ENCODE measurements at regions not wholly inside any gene's neighbourhood (a gene's known extent, or its start where the extent isn't known, plus 50 kb on each side); places are given as distances from the start of the nearest gene placed in this dataset.

- ATAC-seq, result no peak
- no peak for TF ChIP-seq CTCF (IDR thresholded peaks at IDR 0.05)
- no peaks in the 10 kb centered on the region for H3K36me3 ChIP-seq
- DNase-seq, result no peak
- peaks cover 0 to 5% (median 0%) of the 10 kb centered on the region in 11 donors for H3K9me3 ChIP-seq
- no peak overlapping the region for H3K4me3 ChIP-seq
- no peak overlapping the region for H3K27ac ChIP-seq
- WGBS, 2 donors, result 87 to 89% methylated on average over 5 of the region's 5 CpGs
- intact Hi-C loops (cut with DNase I), result no loop called here
- peaks cover 0 to 14% (median 0%) of the 10 kb centered on the region in 9 donors for H3K4me1 ChIP-seq
- peaks cover 0 to 15% (median 8%) of the 10 kb centered on the region in 7 donors for H3K27me3 ChIP-seq
Observed at GRCh38 chr16:86211265-86211664, 299.1 kb upstream of the FOXF1 start.

DNA sequence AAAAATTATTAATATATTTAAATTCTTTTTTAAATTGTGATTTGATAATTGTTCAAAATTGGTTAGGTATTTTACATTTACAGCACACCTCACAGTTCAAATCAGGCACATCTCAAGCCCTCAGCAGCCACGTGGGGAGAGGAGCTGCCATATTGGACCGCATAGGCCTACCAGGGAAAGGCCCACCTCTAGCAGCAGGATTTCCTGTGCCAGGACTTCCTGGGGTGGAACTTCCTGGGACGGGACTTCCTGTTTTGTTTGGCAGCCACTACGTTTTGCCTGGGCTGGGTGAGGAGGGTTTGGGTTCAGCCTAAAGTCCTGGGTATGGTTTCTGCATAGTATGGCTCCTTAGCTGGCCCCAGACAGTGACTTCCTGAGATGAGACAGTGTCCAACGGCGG is 298.5 kb upstream of the FOXF1 start:
- peaks cover 0 to 5% (median 0%) of the 10 kb centered on the region in 11 donors for H3K9me3 ChIP-seq
- H3K27ac ChIP-seq, result no peak overlapping the region
- no peaks in the 10 kb centered on the region for H3K36me3 ChIP-seq
- H3K4me1 ChIP-seq, result peaks cover 0 to 14% (median 0%) of the 10 kb centered on the region in 9 donors
- no peak overlapping the region for H3K4me3 ChIP-seq
- DNase-seq (no peak), ATAC-seq (no peak)
- TF ChIP-seq CTCF (IDR thresholded peaks at IDR 0.05), result no peak
- intact Hi-C loops (cut with DNase I), result no loop called here
- 62 to 77% methylated on average over 6 of the region's 6 CpGs for WGBS, 2 donors
- H3K27me3 ChIP-seq, result peaks cover 0 to 21% (median 10%) of the 10 kb centered on the region in 7 donors

- no peak overlapping the region for H3K27ac ChIP-seq
- 90 to 92% methylated on average over 11 of the region's 11 CpGs for WGBS, 2 donors
- no peak overlapping the region for H3K4me3 ChIP-seq
- no peaks in the 10 kb centered on the region for H3K36me3 ChIP-seq
- H3K4me1 ChIP-seq, result peaks cover 0 to 14% (median 0%) of the 10 kb centered on the region in 9 donors
- no peak for DNase-seq
- ATAC-seq, result no peak
- H3K27me3 ChIP-seq, result peaks cover 0 to 15% (median 10%) of the 10 kb centered on the region in 7 donors
- peaks cover 0 to 5% (median 0%) of the 10 kb centered on the region in 11 donors for H3K9me3 ChIP-seq
- no peak for TF ChIP-seq CTCF (IDR thresholded peaks at IDR 0.05)
- intact Hi-C loops (cut with DNase I), result no loop called here
Observed at GRCh38 chr16:86212706-86213436, 297.5 kb upstream of the FOXF1 start.

- no peaks in the 10 kb centered on the region for H3K36me3 ChIP-seq
- TF ChIP-seq CTCF (IDR thresholded peaks at IDR 0.05), result no peak
- H3K27me3 ChIP-seq, result peaks cover 0 to 21% (median 10%) of the 10 kb centered on the region in 7 donors
- WGBS, 2 donors, result 80 to 82% methylated on average over 12 of the region's 12 CpGs
- H3K27ac ChIP-seq, result no peak overlapping the region
- DNase-seq, result no peak
- H3K4me3 ChIP-seq, result no peak overlapping the region
- H3K9me3 ChIP-seq, result peaks cover 0 to 5% (median 0%) of the 10 kb centered on the region in 11 donors
- no peak for ATAC-seq
- peaks cover 0 to 14% (median 0%) of the 10 kb centered on the region in 9 donors for H3K4me1 ChIP-seq
- intact Hi-C loops (cut with DNase I), result no loop called here
Observed at GRCh38 chr16:86213437-86214205, 296.7 kb upstream of the FOXF1 start.

All from heart right ventricle (tissue), 16 donors.